Nephron (organoid): ENCODE measurements at regions not wholly inside any gene's neighbourhood (a gene's known extent, or its start where the extent isn't known, plus 50 kb on each side); places are given as distances from the start of the nearest gene placed in this dataset.

Experiments used
- H3K27ac Mint-ChIP-seq, 3 experiments: 2 replicates each; pipeline ENCODE4 v1.8.0; 2020; ENCODE audit warnings: mixed read lengths in 3 of 3, mild to moderate bottlenecking in 2 of 3, moderate library complexity in 1 of 3
- H3K27me3 Mint-ChIP-seq: 2 replicates; pipeline ENCODE4 v1.8.0; 2021; ENCODE audit warnings: low read depth, mild to moderate bottlenecking, moderate library complexity, mixed read lengths
- H3K36me3 Mint-ChIP-seq: 2 replicates; pipeline ENCODE4 v1.8.0; 2020; ENCODE audit warnings: low read depth, mixed read lengths
- H3K4me1 Mint-ChIP-seq: 2 replicates; pipeline ENCODE4 v1.8.0; 2020; ENCODE audit warnings: mixed read lengths
- H3K4me3 Mint-ChIP-seq, 3 experiments: 2 replicates each; pipeline ENCODE4 v1.8.0; 2020; ENCODE audit warnings: mild to moderate bottlenecking in 3 of 3, mixed read lengths in 3 of 3, moderate library complexity in 2 of 3
- H3K9me3 Mint-ChIP-seq: 2 replicates; pipeline ENCODE4 v1.8.0; 2020; ENCODE audit warnings: mixed read lengths
- CTCF ChIP-seq, 3 experiments: fragments of 200-600 bp; sonication (generic); IDR thresholded peaks; one replicate each; pipeline ENCODE4 v1.5.0; 2021; ENCODE audit warnings: antibody characterized with exemption in 3 of 3; ENCODE audit not compliant: unreplicated experiment in 3 of 3

GRCh38 chr12:13692332-13692731, 289.1 kb downstream of the GRIN2B start:
- no peaks in the 10 kb centered on the region for H3K9me3 Mint-ChIP-seq
- no peaks in the 10 kb centered on the region for H3K36me3 Mint-ChIP-seq
- no peak overlapping the region for H3K4me3 Mint-ChIP-seq
- no peak for TF ChIP-seq CTCF (IDR thresholded peaks at IDR 0.05; ENCODE audit: unreplicated experiment in 3 of 3)
- no peak overlapping the region for H3K27ac Mint-ChIP-seq
- H3K4me1 Mint-ChIP-seq = no peaks in the 10 kb centered on the region
- H3K27me3 Mint-ChIP-seq = no peaks in the 10 kb centered on the region

- H3K9me3 Mint-ChIP-seq = no peaks in the 10 kb centered on the region
- H3K27me3 Mint-ChIP-seq = no peaks in the 10 kb centered on the region
- no peak for TF ChIP-seq CTCF (IDR thresholded peaks at IDR 0.05; ENCODE audit: unreplicated experiment in 3 of 3)
- no peaks in the 10 kb centered on the region for H3K36me3 Mint-ChIP-seq
- no peak overlapping the region for H3K27ac Mint-ChIP-seq
- no peaks in the 10 kb centered on the region for H3K4me1 Mint-ChIP-seq
- H3K4me3 Mint-ChIP-seq = no peak overlapping the region
These were observed 289.8 kb downstream of the GRIN2B start for GRCh38 chr12:13691598-13691997.

- H3K27ac Mint-ChIP-seq = no peak overlapping the region
- H3K36me3 Mint-ChIP-seq = no peaks in the 10 kb centered on the region
- TF ChIP-seq CTCF (IDR thresholded peaks at IDR 0.05; ENCODE audit: unreplicated experiment in 3 of 3) = no peak
- H3K4me1 Mint-ChIP-seq = no peaks in the 10 kb centered on the region
- H3K9me3 Mint-ChIP-seq = no peaks in the 10 kb centered on the region
- H3K4me3 Mint-ChIP-seq = no peak overlapping the region
- H3K27me3 Mint-ChIP-seq = no peaks in the 10 kb centered on the region
These were observed 293.8 kb downstream of the GRIN2B start for GRCh38 chr12:13687633-13688032.

- Mint-ChIP-seq H3K4me1 (no peaks in the 10 kb centered on the region), H3K27ac (no peak overlapping the region), H3K27me3 (no peaks in the 10 kb centered on the region), H3K9me3 (no peaks in the 10 kb centered on the region), H3K36me3 (no peaks in the 10 kb centered on the region), H3K4me3 (no peak overlapping the region)
- TF ChIP-seq CTCF (IDR thresholded peaks at IDR 0.05; ENCODE audit: unreplicated experiment in 3 of 3) = no peak
These were observed 295.1 kb downstream of the GRIN2B start for GRCh38 chr12:13686260-13686659.

- Mint-ChIP-seq H3K9me3 (no peaks in the 10 kb centered on the region), H3K36me3 (no peaks in the 10 kb centered on the region), H3K4me1 (no peaks in the 10 kb centered on the region), H3K27me3 (no peaks in the 10 kb centered on the region), H3K4me3 (no peak overlapping the region), H3K27ac (no peak overlapping the region)
- no peak for TF ChIP-seq CTCF (IDR thresholded peaks at IDR 0.05; ENCODE audit: unreplicated experiment in 3 of 3)
These were observed 300.5 kb downstream of the GRIN2B start for GRCh38 chr12:13680916-13681315.

- Mint-ChIP-seq H3K4me1 (no peaks in the 10 kb centered on the region), H3K4me3 (no peak overlapping the region), H3K27ac (no peak overlapping the region), H3K9me3 (no peaks in the 10 kb centered on the region), H3K36me3 (no peaks in the 10 kb centered on the region), H3K27me3 (no peaks in the 10 kb centered on the region)
- TF ChIP-seq CTCF (IDR thresholded peaks at IDR 0.05; ENCODE audit: unreplicated experiment in 3 of 3) = no peak
These were observed 304.5 kb downstream of the GRIN2B start for GRCh38 chr12:13676880-13677279.
